ENCODE measurements at regions not wholly inside any gene's neighbourhood (a gene's known extent, or its start where the extent isn't known, plus 50 kb on each side); places are given as distances from the start of the nearest gene placed in this dataset.

GRCh38 chr14:71206766-71207371, 299.6 kb downstream of the PCNX1 start:
- H3K27me3 Mint-ChIP-seq (ENCODE audit: low read depth) = no peaks in the 10 kb centered on the region; the same call in none of the 2 replicates
- H3K4me3 Mint-ChIP-seq = no peak overlapping the region
- H3K9me3 Mint-ChIP-seq = peaks cover 11 to 13% of the 10 kb centered on the region in 2 experiments; a peak in 4 of 5 replicates
- H3K36me3 Mint-ChIP-seq (ENCODE audit: insufficient read depth in 1 of 3, low read depth in 3 of 3) = peaks cover 0 to 10% (median 0%) of the 10 kb centered on the region in 3 experiments; a peak in 3 of 7 replicates
- no peak overlapping the region for H3T11ph ChIP-seq (ENCODE audit: low read length)
- H3K79me1 ChIP-seq (ENCODE audit: insufficient read depth, low read depth, low read length, poor library complexity, severe bottlenecking) = no peaks in the 10 kb centered on the region
- H2BK20ac ChIP-seq (ENCODE audit: low read depth, low read length, poor library complexity, severe bottlenecking) = no peak overlapping the region
- no peaks in the 10 kb centered on the region for H3K23me2 ChIP-seq (ENCODE audit: insufficient read length, low read depth, low read length, poor library complexity, severe bottlenecking)
- no peak overlapping the region for H3K9ac ChIP-seq (ENCODE audit: extremely low read depth, insufficient read length, low read length)
- no peaks in the 10 kb centered on the region for H3K27me3 ChIP-seq (ENCODE audit: insufficient read depth, low read length)
- H3K27ac ChIP-seq (ENCODE audit: insufficient read length, low read depth, low read length) = no peak overlapping the region
- H3K56ac ChIP-seq (ENCODE audit: insufficient read length, low read depth, low read length) = no peak overlapping the region
- no peak overlapping the region for H3K18ac ChIP-seq (ENCODE audit: insufficient read length, low read depth, low read length)
- H2BK120ac ChIP-seq (ENCODE audit: low read depth, low read length, poor library complexity, severe bottlenecking) = no peak overlapping the region
- H4K5ac ChIP-seq (ENCODE audit: insufficient read length, low read depth, low read length) = no peak overlapping the region
- no peak overlapping the region for H2AFZ ChIP-seq (ENCODE audit: low read length)
- no peak overlapping the region for H2BK12ac ChIP-seq (ENCODE audit: insufficient read length, low read depth, low read length)
- no peak overlapping the region for H3K23ac ChIP-seq (ENCODE audit: insufficient read length, low read depth, low read length)
- H3K4me2 ChIP-seq (ENCODE audit: insufficient read depth, insufficient read length, low read length) = no peak overlapping the region
- no peak overlapping the region for H2BK15ac ChIP-seq (ENCODE audit: low read depth, low read length)
- no peak overlapping the region for H4K8ac ChIP-seq (replicated peaks; ENCODE audit: insufficient read length, low read depth, low read length)
- peaks cover 12 to 17% of the 10 kb centered on the region in 2 experiments for H3K4me1 Mint-ChIP-seq
- H2AK5ac ChIP-seq (ENCODE audit: insufficient read length, low read length) = no peak overlapping the region
- no peaks in the 10 kb centered on the region for H4K20me1 ChIP-seq (ENCODE audit: control insufficient read depth, insufficient read depth, insufficient read length)
- DNase-seq = no peak
- WGBS (ENCODE audit: extremely low coverage, insufficient read length, low lambda C conversion rate) = no CpG with 5 or more reads among the region's 7 CpGs
- no peaks in the 10 kb centered on the region for H3K4me1 ChIP-seq (ENCODE audit: insufficient read depth, low read length)
- no peak overlapping the region for H3K4ac ChIP-seq (ENCODE audit: low read depth, low read length)
- no peak overlapping the region for H3K27ac Mint-ChIP-seq
- no peaks in the 10 kb centered on the region for H3K9me3 ChIP-seq (ENCODE audit: control insufficient read depth, low read depth, low read length)
- no peak overlapping the region for H4K91ac ChIP-seq (ENCODE audit: insufficient read length, low read depth, low read length)
- H2BK5ac ChIP-seq (ENCODE audit: insufficient read length, low read length) = no peak overlapping the region
- no peak overlapping the region; the same call in 1 of the 2 replicates for H3K14ac ChIP-seq (ENCODE audit: insufficient read depth, low read length)
- TF ChIP-seq CTCF (conservative IDR thresholded peaks at IDR 0.05) = no peak
- H3K79me2 ChIP-seq (ENCODE audit: insufficient read depth, low read length) = no peaks in the 10 kb centered on the region
